ENCODE measurements at regions not wholly inside any gene's neighbourhood (a gene's known extent, or its start where the extent isn't known, plus 50 kb on each side); places are given as distances from the start of the nearest gene placed in this dataset.

- no peak overlapping the region for H3K27ac ChIP-seq (replicated peaks)
- H3K4me1 ChIP-seq: peaks cover 3% of the 10 kb centered on the region
- no peak for DNase-seq
- H3K27me3 ChIP-seq (ENCODE audit: low read depth): no peaks in the 10 kb centered on the region
- no peak overlapping the region for H3K4me3 ChIP-seq
- H3K9me3 ChIP-seq (replicated peaks): no peaks in the 10 kb centered on the region
- H3K36me3 ChIP-seq: no peaks in the 10 kb centered on the region
- intact Hi-C loops (cut with micrococcal nuclease): no loop called here
- no peak for TF ChIP-seq CTCF (IDR thresholded peaks at IDR 0.05; ENCODE audit: borderline replicate concordance)
Measured at GRCh38 chr4:151569650-151570049, 160.7 kb downstream of the FHIP1A start.

GRCh38 chr4:151573474-151573873 lies 164.5 kb downstream of the FHIP1A start:
- H3K27ac ChIP-seq (replicated peaks): no peak overlapping the region
- H3K4me1 ChIP-seq: peaks cover 10% of the 10 kb centered on the region
- intact Hi-C loops (cut with micrococcal nuclease): no loop called here
- no peaks in the 10 kb centered on the region for H3K36me3 ChIP-seq
- H3K27me3 ChIP-seq (ENCODE audit: low read depth): no peaks in the 10 kb centered on the region
- no peaks in the 10 kb centered on the region for H3K9me3 ChIP-seq (replicated peaks)
- no peak for DNase-seq
- no peak for TF ChIP-seq CTCF (IDR thresholded peaks at IDR 0.05; ENCODE audit: borderline replicate concordance)
- no peak overlapping the region for H3K4me3 ChIP-seq

- intact Hi-C loops (cut with micrococcal nuclease): no loop called here
- Histone ChIP-seq H3K9me3 (replicated peaks) (no peaks in the 10 kb centered on the region), H3K4me1 (peaks cover 10% of the 10 kb centered on the region), H3K27ac (replicated peaks) (no peak overlapping the region), H3K36me3 (no peaks in the 10 kb centered on the region), H3K27me3 (ENCODE audit: low read depth) (no peaks in the 10 kb centered on the region), H3K4me3 (no peak overlapping the region)
- DNase-seq: no peak
- no peak for TF ChIP-seq CTCF (IDR thresholded peaks at IDR 0.05; ENCODE audit: borderline replicate concordance)
Measured at GRCh38 chr4:151573945-151574344, 165.0 kb downstream of the FHIP1A start.

GRCh38 chr4:151574968-151575367 lies 166.0 kb downstream of the FHIP1A start:
- TF ChIP-seq CTCF (IDR thresholded peaks at IDR 0.05; ENCODE audit: borderline replicate concordance): no peak
- intact Hi-C loops (cut with micrococcal nuclease): no loop called here
- Histone ChIP-seq H3K27me3 (ENCODE audit: low read depth) (no peaks in the 10 kb centered on the region), H3K27ac (replicated peaks) (no peak overlapping the region), H3K9me3 (replicated peaks) (no peaks in the 10 kb centered on the region), H3K4me3 (no peak overlapping the region), H3K4me1 (peaks cover 7% of the 10 kb centered on the region), H3K36me3 (no peaks in the 10 kb centered on the region)
- DNase-seq: no peak

GRCh38 chr4:151575646-151576045 lies 166.7 kb downstream of the FHIP1A start:
- intact Hi-C loops (cut with micrococcal nuclease): no loop called here
- Histone ChIP-seq H3K4me1 (peaks cover 7% of the 10 kb centered on the region), H3K36me3 (no peaks in the 10 kb centered on the region), H3K27me3 (ENCODE audit: low read depth) (no peaks in the 10 kb centered on the region), H3K9me3 (replicated peaks) (no peaks in the 10 kb centered on the region), H3K27ac (replicated peaks) (no peak overlapping the region), H3K4me3 (no peak overlapping the region)
- TF ChIP-seq CTCF (IDR thresholded peaks at IDR 0.05; ENCODE audit: borderline replicate concordance): no peak
- no peak for DNase-seq

- TF ChIP-seq CTCF (IDR thresholded peaks at IDR 0.05; ENCODE audit: borderline replicate concordance): no peak
- H3K27ac ChIP-seq (replicated peaks): no peak overlapping the region
- intact Hi-C loops (cut with micrococcal nuclease): no loop called here
Measured at GRCh38 chr4:151576627-151577026, 167.7 kb downstream of the FHIP1A start.

More at GRCh38 chr4:151576627-151577026, 167.7 kb downstream of the FHIP1A start:
- no peaks in the 10 kb centered on the region for H3K36me3 ChIP-seq
- H3K4me1 ChIP-seq: peaks cover 7% of the 10 kb centered on the region
- no peak overlapping the region for H3K4me3 ChIP-seq
- no peaks in the 10 kb centered on the region for H3K9me3 ChIP-seq (replicated peaks)
- no peaks in the 10 kb centered on the region for H3K27me3 ChIP-seq (ENCODE audit: low read depth)
- DNase-seq: no peak
